Right forelimb (tissue), 1 donor: ENCODE measurements at regions not wholly inside any gene's neighbourhood (a gene's known extent, or its start where the extent isn't known, plus 50 kb on each side); places are given as distances from the start of the nearest gene placed in this dataset.

Experiments
- DNase-seq: peaks from one replicate; pipeline ENCODE4 v3.0.0-alpha.2; 2018

DNA sequence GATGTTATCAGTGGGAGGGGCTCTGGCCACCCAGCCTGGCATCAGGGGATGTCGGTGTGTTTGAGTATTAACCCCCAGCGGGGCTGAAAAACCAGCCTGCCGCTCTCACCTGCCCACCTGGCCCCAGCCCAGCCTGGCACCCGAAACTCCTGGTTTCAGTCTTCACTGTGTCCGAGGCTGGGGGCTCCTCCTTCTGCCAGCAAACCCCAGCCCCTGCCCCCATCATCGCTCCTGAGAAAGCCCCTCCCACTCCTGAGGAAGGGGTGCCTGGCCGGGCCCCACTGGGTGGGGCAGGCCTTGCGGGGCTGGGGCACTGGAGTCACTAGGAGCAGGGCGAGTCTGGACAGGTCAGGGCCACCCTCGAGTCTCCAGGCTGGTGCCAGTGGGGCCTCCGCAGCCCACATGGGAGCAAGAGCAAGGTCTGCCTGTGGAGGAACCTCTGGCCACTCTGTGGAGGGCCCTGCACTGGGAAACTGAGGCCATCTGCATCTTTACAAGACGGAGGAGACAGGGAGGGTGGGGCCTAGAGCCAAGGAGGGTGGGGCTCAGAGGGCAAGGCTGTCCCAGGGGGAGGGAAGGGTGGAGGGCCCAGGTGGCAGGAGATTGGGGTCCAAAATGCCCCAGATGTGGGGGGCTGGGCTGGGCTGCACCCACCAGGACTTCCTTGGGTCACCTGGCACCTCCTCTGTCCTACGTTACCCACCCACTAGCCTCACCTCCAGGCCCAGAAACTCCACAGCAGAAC lies 51.5 kb upstream of the NOTCH1 start:
- DNase-seq = no peak

DNA sequence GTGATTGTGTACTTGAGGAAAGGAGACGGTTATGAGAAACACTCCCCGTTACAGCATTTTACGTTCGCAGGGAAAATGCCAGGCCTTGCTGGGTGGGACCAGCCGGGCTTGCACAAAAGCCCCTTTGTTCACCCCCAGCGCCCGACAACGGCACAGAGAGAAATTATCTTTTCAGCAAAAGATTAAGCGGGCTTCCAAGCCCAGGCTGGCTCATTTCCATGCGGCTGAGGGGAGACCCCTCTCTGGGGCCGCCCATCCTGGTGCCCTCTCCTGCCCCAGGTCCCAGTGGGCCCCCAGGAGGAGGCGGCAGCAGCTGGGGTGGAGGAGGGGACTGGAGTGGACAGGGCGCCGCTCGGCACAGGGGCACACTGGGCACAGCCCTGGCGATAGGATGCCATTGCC lies 50.8 kb upstream of the NOTCH1 start:
- no peak for DNase-seq

DNA sequence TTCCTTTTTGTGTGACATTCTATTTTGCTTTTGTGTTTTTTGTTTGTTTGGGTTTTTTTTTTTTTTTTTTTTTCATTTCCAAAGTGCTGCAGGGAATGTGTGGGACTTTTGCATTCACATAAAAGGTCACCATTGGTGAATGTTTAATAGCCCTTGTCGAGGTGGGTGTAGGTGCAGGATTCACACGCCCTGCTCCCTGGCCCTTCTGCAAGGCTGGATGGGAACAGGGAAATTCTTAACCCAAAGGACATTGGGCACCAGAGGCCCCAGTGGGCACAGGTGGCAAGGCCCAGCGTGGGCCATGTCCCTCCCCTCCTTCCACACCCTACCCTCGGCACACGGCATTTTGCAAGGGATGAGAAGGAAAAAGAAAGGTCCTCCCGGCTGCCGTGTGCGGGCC lies 50.4 kb upstream of the NOTCH1 start:
- no peak for DNase-seq

DNA sequence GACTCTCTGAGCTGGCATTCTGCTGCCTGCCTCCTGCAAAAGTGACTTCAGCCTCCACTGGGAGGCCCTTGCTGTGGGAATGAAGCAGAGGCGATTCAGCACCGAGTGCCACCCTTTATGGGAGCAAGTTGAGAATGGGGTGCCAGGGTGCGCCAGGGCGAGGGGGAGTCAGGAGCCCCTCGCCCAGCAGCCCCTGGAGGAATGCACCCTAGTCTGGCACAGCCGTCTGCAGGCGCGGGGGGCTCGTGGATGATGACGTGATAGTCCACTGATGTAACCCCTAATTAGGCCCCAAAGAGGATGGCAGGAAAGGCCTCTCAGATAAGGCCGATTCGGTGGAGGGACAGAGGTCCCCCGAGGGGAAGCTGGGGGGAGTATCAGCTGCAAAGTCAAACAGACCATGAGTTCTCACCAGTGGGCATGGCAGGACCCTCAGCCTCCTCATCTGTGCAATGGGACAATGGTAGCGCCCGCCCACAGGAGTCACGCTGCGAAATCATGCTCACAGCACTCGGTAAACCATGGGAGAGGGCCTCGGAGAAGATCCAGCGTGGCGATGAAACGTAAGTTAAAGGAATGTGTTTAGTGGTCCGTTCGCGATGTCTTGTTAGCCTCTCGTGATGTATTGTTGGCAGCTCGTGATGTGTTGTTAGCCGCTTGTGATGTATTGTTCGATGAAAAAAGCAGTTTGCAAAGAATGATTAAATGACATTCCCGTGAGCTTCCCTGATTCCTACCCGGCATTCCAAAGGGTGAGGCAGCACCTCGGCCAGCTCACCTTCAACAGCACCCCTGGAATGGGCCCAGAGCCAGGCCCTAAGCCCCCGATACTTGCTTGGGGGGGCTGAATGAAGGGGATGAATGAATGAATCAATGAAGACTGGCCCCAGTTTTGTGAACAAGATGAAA lies 49.7 kb upstream of the NOTCH1 start:
- DNase-seq = no peak
